HEK293 (cell line): ENCODE measurements at regions not wholly inside any gene's neighbourhood (a gene's known extent, or its start where the extent isn't known, plus 50 kb on each side); places are given as distances from the start of the nearest gene placed in this dataset.
A peak's percentile ranks its signal among the peaks of the same experiment; 100 is the strongest.

Experiments
- CTCF ChIA-PET: fragments of 350-600 bp; formaldehyde crosslinking; extraction: SDS; loops from one replicate; lab custom pipeline; 2021; ENCODE audit warnings: antibody characterized with exemption; lab: Yijun Ruan, JAX
- POLR2A ChIA-PET: fragments of 300-600 bp; formaldehyde crosslinking; extraction: SDS; loops from one replicate; lab custom pipeline; 2020; ENCODE audit warnings: antibody characterized with exemption, inconsistent platforms; lab: Yijun Ruan, JAX
- H3K27ac ChIP-seq: fragments of 200-500 bp; sonication (Bioruptor generic); 2 replicates; pipeline ENCODE4 v1.5.1; 2014; ENCODE audit warnings: low read depth, low read length, control low read depth, inconsistent platforms; ENCODE audit errors: extremely low read depth
- H3K36me3 ChIP-seq, 2 experiments: fragments of 200-500 bp in 1 of 2; sonication (Bioruptor generic) in 1 of 2; 1 replicate in 1 of 2; 2 replicates in 1 of 2; pipeline ENCODE4 v1.5.1; 2014 to 2017; ENCODE audit warnings: inconsistent platforms in 2 of 2, low read length in 2 of 2; ENCODE audit not compliant: control insufficient read depth in 2 of 2, insufficient read depth in 1 of 2
- H3K4me1 ChIP-seq: fragments of 200-500 bp; sonication (Bioruptor generic); 2 replicates; pipeline ENCODE4 v1.5.1; 2014; ENCODE audit warnings: mild to moderate bottlenecking, low read length, inconsistent platforms; ENCODE audit not compliant: control insufficient read depth, insufficient read depth
- H3K4me3 ChIP-seq: 2 replicates; pipeline ENCODE4 v1.5.1; 2011; ENCODE audit warnings: low read depth, mild to moderate bottlenecking, control low read depth, low read length, moderate library complexity
- H3K9me3 ChIP-seq: fragments of 200-500 bp; sonication (Bioruptor generic); 2 replicates; pipeline ENCODE4 v1.5.1; 2014; ENCODE audit warnings: low read depth, low read length, inconsistent platforms; ENCODE audit not compliant: control insufficient read depth, insufficient read depth
- ELK4 ChIP-seq: IDR thresholded peaks from 2 replicates; pipeline ENCODE4 v1.6.1; 2011; ENCODE audit warnings: mild to moderate bottlenecking, low read depth, low read length, borderline replicate concordance
- HOXC10 ChIP-seq: sonication (generic); formaldehyde crosslinking; IDR thresholded peaks from 2 replicates; pipeline ENCODE4 v1.8.1; 2023; ENCODE audit warnings: mild to moderate bottlenecking, missing genetic modification reagents
- KLF10 ChIP-seq: fragments of 450-650 bp; IDR thresholded peaks from 2 replicates; pipeline ENCODE4 v1.5.1; 2018; ENCODE audit warnings: missing biosample characterization, mild to moderate bottlenecking, missing genetic modification characterization
- RBAK ChIP-seq: fragments of 450-650 bp; formaldehyde crosslinking; IDR thresholded peaks from 2 replicates; pipeline ENCODE4 v1.5.1; 2016; ENCODE audit warnings: missing biosample characterization, missing genetic modification characterization
- ZBTB1 ChIP-seq: fragments of 450-650 bp; formaldehyde crosslinking; IDR thresholded peaks from 2 replicates; pipeline ENCODE4 v1.5.1; 2016; ENCODE audit warnings: missing biosample characterization, missing genetic modification characterization
- ZBTB21 ChIP-seq: fragments of 450-650 bp; formaldehyde crosslinking; IDR thresholded peaks from 2 replicates; pipeline ENCODE4 v1.5.1; 2017; ENCODE audit warnings: missing biosample characterization, missing genetic modification characterization
- ZIC2 ChIP-seq: fragments of 450-650 bp; formaldehyde crosslinking; IDR thresholded peaks from 2 replicates; pipeline ENCODE4 v1.5.1; 2016; ENCODE audit warnings: missing biosample characterization, missing genetic modification characterization
- ZNF112 ChIP-seq: fragments of 450-650 bp; formaldehyde crosslinking; IDR thresholded peaks from 2 replicates; pipeline ENCODE4 v1.5.0; 2017; ENCODE audit warnings: missing biosample characterization, missing genetic modification characterization
- ZNF121 ChIP-seq: fragments of 450-650 bp; formaldehyde crosslinking; IDR thresholded peaks from 2 replicates; pipeline ENCODE4 v1.5.1; 2016; ENCODE audit warnings: missing biosample characterization, missing genetic modification characterization
- ZNF155 ChIP-seq: fragments of 450-650 bp; formaldehyde crosslinking; IDR thresholded peaks from 2 replicates; pipeline ENCODE4 v1.5.1; 2016; ENCODE audit warnings: missing biosample characterization, missing genetic modification characterization
- ZNF2 ChIP-seq: fragments of 450-650 bp; formaldehyde crosslinking; IDR thresholded peaks from 2 replicates; pipeline ENCODE4 v1.5.1; 2016; ENCODE audit warnings: missing biosample characterization, missing genetic modification characterization
- ZNF214 ChIP-seq: fragments of 450-650 bp; formaldehyde crosslinking; IDR thresholded peaks from 2 replicates; pipeline ENCODE4 v1.5.1; 2017; ENCODE audit warnings: missing biosample characterization, mild to moderate bottlenecking, missing genetic modification characterization, borderline replicate concordance
- ZNF23 ChIP-seq: fragments of 450-650 bp; formaldehyde crosslinking; IDR thresholded peaks from 2 replicates; pipeline ENCODE4 v1.5.1; 2016; ENCODE audit warnings: missing biosample characterization, missing genetic modification characterization, borderline replicate concordance
- ZNF302 ChIP-seq: fragments of 450-650 bp; formaldehyde crosslinking; IDR thresholded peaks from 2 replicates; pipeline ENCODE4 v1.5.1; 2016; ENCODE audit warnings: missing biosample characterization, missing genetic modification characterization, low read depth
- ZNF366 ChIP-seq: fragments of 450-650 bp; formaldehyde crosslinking; conservative IDR thresholded peaks from 2 replicates; pipeline ENCODE4 v1.5.1; 2016; ENCODE audit warnings: missing biosample characterization, missing genetic modification characterization
- ZNF391 ChIP-seq: fragments of 450-650 bp; formaldehyde crosslinking; IDR thresholded peaks from 2 replicates; pipeline ENCODE4 v1.5.1; 2016; ENCODE audit warnings: low read depth, missing biosample characterization, missing genetic modification characterization, borderline replicate concordance
- ZNF501 ChIP-seq: fragments of 450-650 bp; formaldehyde crosslinking; IDR thresholded peaks from 2 replicates; pipeline ENCODE4 v1.5.1; 2016; ENCODE audit warnings: missing biosample characterization, missing genetic modification characterization
- ZNF558 ChIP-seq: fragments of 450-650 bp; formaldehyde crosslinking; IDR thresholded peaks from 2 replicates; pipeline ENCODE4 v1.5.1; 2016; ENCODE audit warnings: missing biosample characterization, missing genetic modification characterization
- ZNF561 ChIP-seq: fragments of 450-650 bp; IDR thresholded peaks from 2 replicates; pipeline ENCODE4 v1.5.1; 2018; ENCODE audit warnings: missing biosample characterization, missing genetic modification characterization, borderline replicate concordance
- ZNF600 ChIP-seq: fragments of 450-650 bp; formaldehyde crosslinking; IDR thresholded peaks from 2 replicates; pipeline ENCODE4 v1.5.1; 2016; ENCODE audit warnings: missing biosample characterization, missing genetic modification characterization
- ZNF701 ChIP-seq: fragments of 450-650 bp; formaldehyde crosslinking; IDR thresholded peaks from 2 replicates; pipeline ENCODE4 v1.5.1; 2016; ENCODE audit warnings: missing biosample characterization, missing genetic modification characterization
- ZSCAN16 ChIP-seq: fragments of 450-650 bp; formaldehyde crosslinking; IDR thresholded peaks from 2 replicates; pipeline ENCODE4 v1.5.1; 2016; ENCODE audit warnings: missing biosample characterization, missing genetic modification characterization
- ZSCAN5A ChIP-seq: fragments of 450-650 bp; formaldehyde crosslinking; IDR thresholded peaks from 2 replicates; pipeline ENCODE4 v1.5.1; 2016; ENCODE audit warnings: missing biosample characterization, missing genetic modification characterization
- TF ChIP-seq, protein P1 (sequence below): fragments of 450-650 bp; formaldehyde crosslinking; conservative IDR thresholded peaks from 2 replicates; pipeline ENCODE4 v1.5.1; 2016; ENCODE audit warnings: low read depth, missing biosample characterization, missing genetic modification characterization

DNA sequence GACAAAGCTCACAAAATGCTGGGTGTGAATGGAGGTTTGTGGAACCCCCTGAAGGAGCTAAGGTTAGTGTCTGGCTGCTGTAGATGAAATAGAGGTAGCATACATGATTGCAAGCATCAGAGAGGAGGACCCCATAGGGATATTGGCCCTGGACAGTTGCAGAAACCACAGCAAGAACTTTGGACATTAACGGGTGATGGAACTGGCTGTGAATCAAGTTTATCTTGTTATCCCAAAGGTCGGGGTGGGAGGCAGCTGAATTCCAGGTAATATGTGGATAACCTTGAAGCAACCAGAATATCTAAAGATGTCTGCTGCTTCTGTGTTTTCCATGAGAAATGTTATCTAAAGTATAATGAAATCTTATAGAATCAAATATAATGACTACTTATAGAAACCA, 447.7 kb downstream of the ZSWIM6 start:
- Histone ChIP-seq H3K36me3 (no peaks in the 10 kb centered on the region), H3K27ac (no peak overlapping the region), H3K9me3 (no peaks in the 10 kb centered on the region), H3K4me1 (no peaks in the 10 kb centered on the region), H3K4me3 (no peak overlapping the region)
- CTCF ChIA-PET: no interaction called here
- POLR2A ChIA-PET: no interaction called here
- no peak for TF ChIP-seq ZNF501 (tag by site-specific recombination)
- TF ChIP-seq ZNF561 (tag by site-specific recombination): no peak
- no peak for TF ChIP-seq ZNF214 (tag by site-specific recombination)
- TF ChIP-seq KLF10: no peak

DNA sequence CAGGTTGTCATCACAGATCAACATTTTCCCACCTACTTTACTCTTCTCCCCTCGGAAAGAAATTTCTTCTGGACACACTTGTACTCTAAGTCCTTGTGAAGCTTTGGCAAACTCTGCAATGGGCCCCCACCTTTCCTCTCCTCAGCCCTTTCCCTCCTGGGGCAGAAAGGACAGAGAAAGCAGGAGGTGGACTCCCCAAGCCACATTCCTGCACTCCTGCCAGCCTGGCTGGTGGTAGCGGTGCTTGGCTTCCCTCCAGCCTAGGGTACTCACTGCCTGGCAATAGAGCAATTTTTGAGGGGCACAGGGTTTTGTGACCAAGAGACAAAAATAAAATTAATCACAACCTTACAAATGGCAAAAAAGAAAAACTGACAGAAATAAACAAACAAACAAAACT, 451.4 kb downstream of the ZSWIM6 start:
- no peaks in the 10 kb centered on the region for H3K4me1 ChIP-seq
- ChIA-PET CTCF (no interaction called here), POLR2A (no interaction called here)
- no peak overlapping the region for H3K27ac ChIP-seq
- H3K36me3 ChIP-seq: no peaks in the 10 kb centered on the region
- no peaks in the 10 kb centered on the region for H3K9me3 ChIP-seq
- no peak overlapping the region for H3K4me3 ChIP-seq
- TF ChIP-seq, protein P1, sequence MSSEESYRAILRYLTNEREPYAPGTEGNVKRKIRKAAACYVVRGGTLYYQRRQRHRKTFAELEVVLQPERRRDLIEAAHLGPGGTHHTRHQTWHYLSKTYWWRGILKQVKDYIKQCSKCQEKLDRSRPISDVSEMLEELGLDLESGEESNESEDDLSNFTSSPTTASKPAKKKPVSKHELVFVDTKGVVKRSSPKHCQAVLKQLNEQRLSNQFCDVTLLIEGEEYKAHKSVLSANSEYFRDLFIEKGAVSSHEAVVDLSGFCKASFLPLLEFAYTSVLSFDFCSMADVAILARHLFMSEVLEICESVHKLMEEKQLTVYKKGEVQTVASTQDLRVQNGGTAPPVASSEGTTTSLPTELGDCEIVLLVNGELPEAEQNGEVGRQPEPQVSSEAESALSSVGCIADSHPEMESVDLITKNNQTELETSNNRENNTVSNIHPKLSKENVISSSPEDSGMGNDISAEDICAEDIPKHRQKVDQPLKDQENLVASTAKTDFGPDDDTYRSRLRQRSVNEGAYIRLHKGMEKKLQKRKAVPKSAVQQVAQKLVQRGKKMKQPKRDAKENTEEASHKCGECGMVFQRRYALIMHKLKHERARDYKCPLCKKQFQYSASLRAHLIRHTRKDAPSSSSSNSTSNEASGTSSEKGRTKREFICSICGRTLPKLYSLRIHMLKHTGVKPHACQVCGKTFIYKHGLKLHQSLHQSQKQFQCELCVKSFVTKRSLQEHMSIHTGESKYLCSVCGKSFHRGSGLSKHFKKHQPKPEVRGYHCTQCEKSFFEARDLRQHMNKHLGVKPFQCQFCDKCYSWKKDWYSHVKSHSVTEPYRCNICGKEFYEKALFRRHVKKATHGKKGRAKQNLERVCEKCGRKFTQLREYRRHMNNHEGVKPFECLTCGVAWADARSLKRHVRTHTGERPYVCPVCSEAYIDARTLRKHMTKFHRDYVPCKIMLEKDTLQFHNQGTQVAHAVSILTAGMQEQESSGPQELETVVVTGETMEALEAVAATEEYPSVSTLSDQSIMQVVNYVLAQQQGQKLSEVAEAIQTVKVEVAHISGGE (tag by site-specific recombination): no peak
- TF ChIP-seq ZNF155 (tag by site-specific recombination): no peak
- peak; percentile 49 for TF ChIP-seq ZIC2
- no peak for TF ChIP-seq RBAK (tag by site-specific recombination)
- TF ChIP-seq ZNF366 (tag by site-specific recombination): no peak
- TF ChIP-seq ZSCAN16: no peak

GRCh38 chr5:61784341-61784740, 452.3 kb downstream of the ZSWIM6 start:
- H3K36me3 ChIP-seq: no peaks in the 10 kb centered on the region
- H3K27ac ChIP-seq: no peak overlapping the region
- H3K4me3 ChIP-seq: no peak overlapping the region
- POLR2A ChIA-PET: no interaction called here
- H3K9me3 ChIP-seq: no peaks in the 10 kb centered on the region
- TF ChIP-seq ZNF600 (tag by site-specific recombination) (no peak), ZNF701 (tag by site-specific recombination) (no peak), ZNF561 (tag by site-specific recombination) (no peak), ZNF391 (no peak), ZNF2 (tag by site-specific recombination) (no peak), ELK4 (no peak), ZSCAN5A (tag by site-specific recombination) (no peak), ZNF558 (tag by site-specific recombination) (no peak), ZBTB21 (no peak), ZNF23 (tag by site-specific recombination) (no peak), ZBTB1 (tag by site-specific recombination) (no peak), ZNF302 (tag by site-specific recombination) (no peak), ZNF112 (tag by site-specific recombination) (no peak), HOXC10 (CRISPR knock-in tag) (no peak), ZNF121 (tag by site-specific recombination) (no peak)
- TF ChIP-seq, protein P1 (tag by site-specific recombination): no peak
- CTCF ChIA-PET: no interaction called here
- H3K4me1 ChIP-seq: no peaks in the 10 kb centered on the region
